K562 (cell line): ENCODE measurements at regions not wholly inside any gene's neighbourhood (a gene's known extent, or its start where the extent isn't known, plus 50 kb on each side); places are given as distances from the start of the nearest gene placed in this dataset.

ENCODE experiments used
- DPF2 ChIP-seq: fragments of 450-650 bp; IDR thresholded peaks from 2 replicates; pipeline ENCODE4 v1.6.1; 2016
- FOSL1 ChIP-seq: fragments of 200-800 bp; sonication (Bioruptor generic); conservative IDR thresholded peaks from 2 replicates; pipeline ENCODE4 v1.6.1; 2016; ENCODE audit warnings: missing genetic modification characterization, missing compliant biosample characterization
- HLTF ChIP-seq: fragments of 450-650 bp; IDR thresholded peaks from 2 replicates; pipeline ENCODE4 v1.6.1; 2016
- NFE2 ChIP-seq: IDR thresholded peaks from 2 replicates; pipeline ENCODE4 v1.6.1; 2014; ENCODE audit warnings: antibody characterized with exemption, low read depth
- NR2C2 ChIP-seq, 2 experiments: fragments of 200-800 bp in 1 of 2; sonication (Bioruptor generic) in 1 of 2; sonication (generic) in 1 of 2; formaldehyde crosslinking in 1 of 2; IDR thresholded peaks; 2 replicates each; pipeline versions ENCODE4 v1.6.1 to v1.8.0; 2016 to 2022; ENCODE audit warnings: mild to moderate bottlenecking in 1 of 2, missing compliant biosample characterization in 1 of 2, missing genetic modification characterization in 1 of 2, missing genetic modification reagents in 1 of 2
- PML ChIP-seq: IDR thresholded peaks from 2 replicates; pipeline ENCODE4 v1.6.1; 2012; ENCODE audit warnings: low read length, inconsistent platforms
- RBFOX2 ChIP-seq: fragments of 200-400 bp; formaldehyde crosslinking; IDR thresholded peaks from 2 replicates; pipeline ENCODE4 v1.6.1; 2017; ENCODE audit warnings: low read depth, mild to moderate bottlenecking, low read length, moderate library complexity
- RFX7 ChIP-seq: fragments of 250-450 bp; sonication (Bioruptor Pico); IDR thresholded peaks from 2 replicates; pipeline ENCODE4 v1.5.1; 2021; ENCODE audit warnings: mild to moderate bottlenecking
- ZC3H8 ChIP-seq: fragments of 450-650 bp; IDR thresholded peaks from 2 replicates; pipeline ENCODE4 v1.6.1; 2017
- ZNF12 ChIP-seq: sonication (generic); formaldehyde crosslinking; IDR thresholded peaks from 2 replicates; pipeline ENCODE4 v1.4.0; 2020; ENCODE audit warnings: mild to moderate bottlenecking, missing genetic modification reagents
- ZZZ3 ChIP-seq: fragments of 450-650 bp; IDR thresholded peaks from 2 replicates; pipeline ENCODE4 v1.6.1; 2016; ENCODE audit warnings: antibody characterized with exemption, mild to moderate bottlenecking, moderate library complexity
- TF ChIP-seq, protein P1 (sequence below): fragments of 450-650 bp; IDR thresholded peaks from 2 replicates; pipeline ENCODE4 v1.6.1; 2016; ENCODE audit warnings: mild to moderate bottlenecking
- TF ChIP-seq, protein P2 (sequence below): IDR thresholded peaks from 2 replicates; pipeline ENCODE4 v1.6.1; 2011; ENCODE audit not compliant: insufficient read length; ENCODE audit errors: extremely low read depth
- TF ChIP-seq, protein P3 (sequence below), 2 experiments: fragments of 450-650 bp; IDR thresholded peaks; 2 replicates each; pipeline ENCODE4 v1.6.1; 2016; ENCODE audit warnings: mild to moderate bottlenecking in 2 of 2, borderline replicate concordance in 1 of 2, low read depth in 1 of 2, moderate library complexity in 1 of 2
- TF ChIP-seq, protein P4 (sequence below): fragments of 250-450 bp; sonication (Bioruptor Pico); IDR thresholded peaks from 2 replicates; pipeline ENCODE4 v1.8.0; 2021; ENCODE audit warnings: mild to moderate bottlenecking, moderate library complexity
- TF ChIP-seq, protein P5 (sequence below): fragments of 450-650 bp; formaldehyde crosslinking; IDR thresholded peaks from 2 replicates; pipeline ENCODE4 v1.4.0; 2022; ENCODE audit warnings: mild to moderate bottlenecking, moderate library complexity

DNA sequence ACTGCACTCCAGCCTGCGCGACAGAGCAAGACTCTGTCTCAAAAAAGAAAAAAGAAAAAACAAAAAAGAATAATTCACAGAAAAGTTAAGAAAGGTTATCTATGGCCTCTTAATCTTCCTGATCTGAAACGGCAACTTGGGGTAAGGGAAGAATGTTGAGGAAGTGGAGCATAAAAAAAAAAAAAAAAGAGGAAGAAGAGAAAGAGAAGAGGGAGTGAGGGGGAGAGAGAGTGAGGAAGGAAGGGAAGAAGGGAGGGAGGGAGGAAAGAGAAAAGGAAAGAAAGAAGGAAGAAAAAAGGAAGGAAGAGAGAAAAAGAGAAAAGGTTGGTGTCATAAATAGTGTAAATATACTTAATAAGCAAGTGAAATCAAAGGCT, 68.9 kb upstream of the NCOA3 start (continued):
- TF ChIP-seq, protein P1, sequence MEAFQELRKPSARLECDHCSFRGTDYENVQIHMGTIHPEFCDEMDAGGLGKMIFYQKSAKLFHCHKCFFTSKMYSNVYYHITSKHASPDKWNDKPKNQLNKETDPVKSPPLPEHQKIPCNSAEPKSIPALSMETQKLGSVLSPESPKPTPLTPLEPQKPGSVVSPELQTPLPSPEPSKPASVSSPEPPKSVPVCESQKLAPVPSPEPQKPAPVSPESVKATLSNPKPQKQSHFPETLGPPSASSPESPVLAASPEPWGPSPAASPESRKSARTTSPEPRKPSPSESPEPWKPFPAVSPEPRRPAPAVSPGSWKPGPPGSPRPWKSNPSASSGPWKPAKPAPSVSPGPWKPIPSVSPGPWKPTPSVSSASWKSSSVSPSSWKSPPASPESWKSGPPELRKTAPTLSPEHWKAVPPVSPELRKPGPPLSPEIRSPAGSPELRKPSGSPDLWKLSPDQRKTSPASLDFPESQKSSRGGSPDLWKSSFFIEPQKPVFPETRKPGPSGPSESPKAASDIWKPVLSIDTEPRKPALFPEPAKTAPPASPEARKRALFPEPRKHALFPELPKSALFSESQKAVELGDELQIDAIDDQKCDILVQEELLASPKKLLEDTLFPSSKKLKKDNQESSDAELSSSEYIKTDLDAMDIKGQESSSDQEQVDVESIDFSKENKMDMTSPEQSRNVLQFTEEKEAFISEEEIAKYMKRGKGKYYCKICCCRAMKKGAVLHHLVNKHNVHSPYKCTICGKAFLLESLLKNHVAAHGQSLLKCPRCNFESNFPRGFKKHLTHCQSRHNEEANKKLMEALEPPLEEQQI = no peak
- TF ChIP-seq HLTF = 0 out of 2 replicates have a peak, but pooled peaks have one; percentile 84
- no peak for TF ChIP-seq ZZZ3
- no peak for TF ChIP-seq RFX7 (CRISPR knock-in tag)
- TF ChIP-seq NR2C2 (CRISPR knock-in tag; IDR thresholded peaks at IDR 0.05) = no peak
- 0 out of 2 replicates have a peak, but pooled peaks have one; percentile 6 for TF ChIP-seq NR2C2 (tag; IDR thresholded peaks at IDR 0.05)
- TF ChIP-seq ZNF12 (CRISPR knock-in tag) = no peak
- TF ChIP-seq DPF2 = peak; percentile 72
- no peak for TF ChIP-seq FOSL1 (tag)
- TF ChIP-seq, protein P2, sequence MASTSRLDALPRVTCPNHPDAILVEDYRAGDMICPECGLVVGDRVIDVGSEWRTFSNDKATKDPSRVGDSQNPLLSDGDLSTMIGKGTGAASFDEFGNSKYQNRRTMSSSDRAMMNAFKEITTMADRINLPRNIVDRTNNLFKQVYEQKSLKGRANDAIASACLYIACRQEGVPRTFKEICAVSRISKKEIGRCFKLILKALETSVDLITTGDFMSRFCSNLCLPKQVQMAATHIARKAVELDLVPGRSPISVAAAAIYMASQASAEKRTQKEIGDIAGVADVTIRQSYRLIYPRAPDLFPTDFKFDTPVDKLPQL = no peak
- TF ChIP-seq, protein P3, sequence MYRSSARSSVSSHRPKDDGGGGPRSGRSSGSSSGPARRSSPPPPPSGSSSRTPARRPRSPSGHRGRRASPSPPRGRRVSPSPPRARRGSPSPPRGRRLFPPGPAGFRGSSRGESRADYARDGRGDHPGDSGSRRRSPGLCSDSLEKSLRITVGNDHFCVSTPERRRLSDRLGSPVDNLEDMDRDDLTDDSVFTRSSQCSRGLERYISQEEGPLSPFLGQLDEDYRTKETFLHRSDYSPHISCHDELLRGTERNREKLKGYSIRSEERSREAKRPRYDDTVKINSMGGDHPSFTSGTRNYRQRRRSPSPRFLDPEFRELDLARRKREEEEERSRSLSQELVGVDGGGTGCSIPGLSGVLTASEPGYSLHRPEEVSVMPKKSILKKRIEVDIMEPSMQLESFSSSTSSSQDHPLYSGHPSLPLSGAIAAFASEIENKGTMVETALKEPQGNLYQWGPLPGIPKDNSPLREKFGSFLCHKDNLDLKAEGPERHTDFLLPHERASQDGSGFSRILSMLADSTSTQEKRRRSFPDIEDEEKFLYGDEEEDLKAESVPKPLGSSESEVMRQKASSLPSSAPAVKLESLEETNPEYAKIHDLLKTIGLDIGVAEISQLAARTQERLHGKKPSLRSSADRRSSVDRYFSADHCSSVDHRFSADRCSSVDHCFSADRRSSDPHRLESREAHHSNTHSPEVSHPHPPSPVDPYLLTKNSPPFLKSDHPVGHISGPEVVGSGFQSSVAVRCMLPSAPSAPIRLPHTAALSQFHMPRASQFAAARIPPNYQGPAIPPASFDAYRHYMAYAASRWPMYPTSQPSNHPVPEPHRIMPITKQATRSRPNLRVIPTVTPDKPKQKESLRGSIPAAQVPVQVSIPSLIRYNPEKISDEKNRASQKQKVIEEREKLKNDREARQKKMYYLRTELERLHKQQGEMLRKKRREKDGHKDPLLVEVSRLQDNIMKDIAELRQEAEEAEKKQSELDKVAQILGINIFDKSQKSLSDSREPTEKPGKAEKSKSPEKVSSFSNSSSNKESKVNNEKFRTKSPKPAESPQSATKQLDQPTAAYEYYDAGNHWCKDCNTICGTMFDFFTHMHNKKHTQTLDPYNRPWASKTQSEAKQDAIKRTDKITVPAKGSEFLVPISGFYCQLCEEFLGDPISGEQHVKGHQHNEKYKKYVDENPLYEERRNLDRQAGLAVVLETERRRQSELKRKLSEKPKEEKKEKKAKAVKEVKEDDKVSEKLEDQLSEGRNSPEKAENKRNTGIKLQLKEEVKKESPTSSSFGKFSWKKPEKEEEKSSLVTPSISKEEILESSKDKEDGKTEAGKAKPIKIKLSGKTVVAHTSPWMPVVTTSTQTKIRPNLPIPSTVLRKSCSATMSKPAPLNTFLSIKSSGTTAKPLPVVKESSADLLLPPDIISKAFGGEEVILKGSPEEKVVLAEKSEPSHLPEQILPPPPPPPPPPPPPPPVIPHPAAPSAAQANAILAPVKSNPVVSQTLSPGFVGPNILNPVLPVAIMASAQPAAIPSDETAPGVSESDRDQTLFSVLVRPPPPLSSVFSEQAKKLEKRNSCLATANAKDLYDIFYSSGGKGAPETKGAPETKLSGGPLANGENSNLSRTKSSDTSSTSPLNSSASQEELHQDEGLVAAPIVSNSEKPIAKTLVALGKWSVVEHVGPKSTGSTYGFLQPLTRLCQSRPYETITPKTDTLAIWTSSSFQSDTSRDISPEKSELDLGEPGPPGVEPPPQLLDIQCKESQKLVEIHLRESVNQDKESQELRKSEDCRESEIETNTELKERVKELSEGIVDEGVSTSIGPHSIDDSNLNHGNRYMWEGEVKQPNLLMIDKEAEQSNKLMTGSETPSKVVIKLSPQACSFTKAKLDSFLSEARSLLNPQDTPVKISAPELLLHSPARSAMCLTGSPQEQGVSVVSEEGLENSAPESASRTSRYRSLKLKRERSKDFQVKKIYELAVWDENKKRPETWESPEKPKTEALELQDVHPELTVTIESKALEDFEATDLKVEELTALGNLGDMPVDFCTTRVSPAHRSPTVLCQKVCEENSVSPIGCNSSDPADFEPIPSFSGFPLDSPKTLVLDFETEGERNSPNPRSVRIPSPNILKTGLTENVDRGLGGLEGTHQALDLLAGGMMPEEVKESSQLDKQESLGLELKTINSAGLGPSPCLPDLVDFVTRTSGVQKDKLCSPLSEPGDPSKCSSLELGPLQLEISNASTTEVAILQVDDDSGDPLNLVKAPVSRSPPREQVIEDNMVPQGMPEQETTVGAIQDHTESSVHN (IDR thresholded peaks at IDR 0.05; ENCODE audit: borderline replicate concordance in 1 of 2, low read depth in 1 of 2) = peak in 1 of 2 experiments; percentile 19; a peak in 1 of 4 replicates
- TF ChIP-seq ZC3H8 = 0 out of 2 replicates have a peak, but pooled peaks have one; percentile 48
- TF ChIP-seq, protein P4, sequence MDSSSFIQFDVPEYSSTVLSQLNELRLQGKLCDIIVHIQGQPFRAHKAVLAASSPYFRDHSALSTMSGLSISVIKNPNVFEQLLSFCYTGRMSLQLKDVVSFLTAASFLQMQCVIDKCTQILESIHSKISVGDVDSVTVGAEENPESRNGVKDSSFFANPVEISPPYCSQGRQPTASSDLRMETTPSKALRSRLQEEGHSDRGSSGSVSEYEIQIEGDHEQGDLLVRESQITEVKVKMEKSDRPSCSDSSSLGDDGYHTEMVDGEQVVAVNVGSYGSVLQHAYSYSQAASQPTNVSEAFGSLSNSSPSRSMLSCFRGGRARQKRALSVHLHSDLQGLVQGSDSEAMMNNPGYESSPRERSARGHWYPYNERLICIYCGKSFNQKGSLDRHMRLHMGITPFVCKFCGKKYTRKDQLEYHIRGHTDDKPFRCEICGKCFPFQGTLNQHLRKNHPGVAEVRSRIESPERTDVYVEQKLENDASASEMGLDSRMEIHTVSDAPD (CRISPR knock-in tag) = no peak
- no peak for TF ChIP-seq PML
- no peak for TF ChIP-seq NFE2
- TF ChIP-seq, protein P5, sequence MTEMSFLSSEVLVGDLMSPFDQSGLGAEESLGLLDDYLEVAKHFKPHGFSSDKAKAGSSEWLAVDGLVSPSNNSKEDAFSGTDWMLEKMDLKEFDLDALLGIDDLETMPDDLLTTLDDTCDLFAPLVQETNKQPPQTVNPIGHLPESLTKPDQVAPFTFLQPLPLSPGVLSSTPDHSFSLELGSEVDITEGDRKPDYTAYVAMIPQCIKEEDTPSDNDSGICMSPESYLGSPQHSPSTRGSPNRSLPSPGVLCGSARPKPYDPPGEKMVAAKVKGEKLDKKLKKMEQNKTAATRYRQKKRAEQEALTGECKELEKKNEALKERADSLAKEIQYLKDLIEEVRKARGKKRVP (CRISPR knock-in tag) = no peak
- TF ChIP-seq RBFOX2 = no peak
